HUDEP-2 (cell line): ENCODE measurements at regions not wholly inside any gene's neighbourhood (a gene's known extent, or its start where the extent isn't known, plus 50 kb on each side); places are given as distances from the start of the nearest gene placed in this dataset.
"Not testable (repeated sequence)": the region's sequence is repeated elsewhere in the genome, so short reads cannot be mapped to it uniquely, and the experiment has no call there.

ENCODE experiments used
- DNase-seq, 76 experiments: peaks; one replicate each; lab custom pipeline; 2025; ENCODE audit not compliant: unreplicated experiment in 76 of 76; lab: John Stamatoyannopoulos, UW

- DNase-seq = no peak
Observed at GRCh38 chr15:98543237-98543636, 105.1 kb upstream of the IGF1R start.

DNA sequence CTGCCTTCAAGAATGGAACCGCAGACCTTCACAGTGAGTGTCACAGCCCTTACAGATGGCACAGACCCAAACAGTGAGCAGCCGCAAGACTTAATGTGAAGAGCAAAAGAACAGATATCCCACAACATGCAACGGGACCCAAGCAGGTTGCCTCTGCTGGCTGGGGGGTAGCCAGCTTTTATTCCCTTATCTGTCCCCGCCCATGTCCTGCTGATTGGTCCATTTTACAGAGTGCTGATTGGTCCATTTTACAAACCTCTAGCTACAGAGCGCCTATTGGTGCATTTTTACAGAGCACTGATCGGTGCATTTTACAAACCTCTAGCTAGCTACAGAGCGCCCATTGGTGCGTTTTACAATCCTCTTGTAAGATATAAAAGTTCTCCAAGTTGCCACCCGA is 102.0 kb upstream of the IGF1R start:
- DNase-seq = no peak

DNA sequence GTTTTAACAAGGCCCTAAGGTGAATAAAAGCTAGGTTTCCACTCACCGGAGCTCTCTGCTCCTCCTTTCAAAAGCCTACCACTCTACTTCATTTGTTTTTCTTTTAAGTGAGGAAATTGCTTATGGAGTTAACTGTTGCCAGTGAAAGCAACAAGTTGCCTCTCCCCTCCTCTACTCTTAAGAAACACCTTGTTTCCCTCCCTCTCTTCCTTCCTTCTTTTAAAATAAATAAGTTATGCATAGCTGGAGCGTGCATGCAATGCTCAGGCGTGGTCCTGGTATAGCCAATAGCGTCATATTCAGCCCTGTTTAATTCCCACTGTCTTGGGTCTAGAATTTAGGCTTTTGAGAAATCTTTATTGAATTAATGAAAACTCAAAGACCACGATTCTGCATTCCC is 101.1 kb upstream of the IGF1R start:
- no peak for DNase-seq

- DNase-seq = no peak
Observed at GRCh38 chr15:98547741-98548138, 100.6 kb upstream of the IGF1R start.

GRCh38 chr15:98548139-98548971 is 100.0 kb upstream of the IGF1R start:
- DNase-seq = no peak

GRCh38 chr15:98549003-98549402 is 99.3 kb upstream of the IGF1R start:
- no peak for DNase-seq

GRCh38 chr15:98549741-98550140 is 98.6 kb upstream of the IGF1R start:
- DNase-seq = no peak

DNA sequence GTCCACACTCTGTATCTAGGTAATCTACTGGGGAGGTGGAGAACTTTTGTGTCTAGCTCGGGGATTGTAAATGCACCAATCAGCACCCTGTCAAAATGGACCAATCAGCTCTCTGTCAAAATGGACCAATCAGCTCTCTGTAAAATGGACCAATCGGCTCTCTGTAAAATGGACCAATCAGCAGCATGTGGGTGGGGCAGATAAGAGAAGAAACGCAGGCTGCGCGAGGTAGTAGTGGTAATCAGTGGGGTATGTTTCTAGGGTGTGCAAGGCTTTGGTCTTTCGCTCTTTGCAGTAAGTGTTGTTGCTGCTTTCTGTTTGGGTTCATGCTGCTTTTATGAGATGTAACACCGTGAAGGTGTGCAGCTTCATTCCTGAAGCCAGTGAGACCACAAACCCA is 98.0 kb upstream of the IGF1R start:
- not testable (repeated sequence) for DNase-seq

- no peak for DNase-seq
Observed at GRCh38 chr15:98551936-98552562, 96.3 kb upstream of the IGF1R start.

- peak in 3 of 76 experiments; percentile 5 to 21 (median 9) for DNase-seq
Observed at GRCh38 chr15:98554272-98555172, 93.8 kb upstream of the IGF1R start.

- no peak for DNase-seq
Observed at GRCh38 chr15:98555173-98555515, 93.2 kb upstream of the IGF1R start.

DNA sequence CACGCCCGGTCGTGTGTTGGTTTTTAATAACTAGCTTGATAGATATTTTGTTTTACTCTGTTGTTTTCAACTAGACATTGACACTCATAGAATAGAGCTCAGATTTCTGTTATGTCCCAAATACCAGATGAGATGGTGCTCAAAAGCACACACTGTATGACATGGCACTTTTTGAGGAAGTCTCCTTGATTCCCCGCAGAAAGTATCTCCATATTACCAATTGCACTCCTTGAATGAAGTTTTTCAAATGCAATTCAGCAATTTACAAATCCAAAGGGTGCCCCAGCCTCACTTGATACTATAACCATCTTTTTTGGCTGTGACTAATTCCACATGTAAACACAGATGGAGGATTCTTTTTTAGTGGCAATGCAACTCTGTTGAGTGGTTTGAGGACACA is 92.0 kb upstream of the IGF1R start:
- DNase-seq = no peak

- DNase-seq = no peak
Observed at GRCh38 chr15:98560338-98560737, 88.0 kb upstream of the IGF1R start.

DNA sequence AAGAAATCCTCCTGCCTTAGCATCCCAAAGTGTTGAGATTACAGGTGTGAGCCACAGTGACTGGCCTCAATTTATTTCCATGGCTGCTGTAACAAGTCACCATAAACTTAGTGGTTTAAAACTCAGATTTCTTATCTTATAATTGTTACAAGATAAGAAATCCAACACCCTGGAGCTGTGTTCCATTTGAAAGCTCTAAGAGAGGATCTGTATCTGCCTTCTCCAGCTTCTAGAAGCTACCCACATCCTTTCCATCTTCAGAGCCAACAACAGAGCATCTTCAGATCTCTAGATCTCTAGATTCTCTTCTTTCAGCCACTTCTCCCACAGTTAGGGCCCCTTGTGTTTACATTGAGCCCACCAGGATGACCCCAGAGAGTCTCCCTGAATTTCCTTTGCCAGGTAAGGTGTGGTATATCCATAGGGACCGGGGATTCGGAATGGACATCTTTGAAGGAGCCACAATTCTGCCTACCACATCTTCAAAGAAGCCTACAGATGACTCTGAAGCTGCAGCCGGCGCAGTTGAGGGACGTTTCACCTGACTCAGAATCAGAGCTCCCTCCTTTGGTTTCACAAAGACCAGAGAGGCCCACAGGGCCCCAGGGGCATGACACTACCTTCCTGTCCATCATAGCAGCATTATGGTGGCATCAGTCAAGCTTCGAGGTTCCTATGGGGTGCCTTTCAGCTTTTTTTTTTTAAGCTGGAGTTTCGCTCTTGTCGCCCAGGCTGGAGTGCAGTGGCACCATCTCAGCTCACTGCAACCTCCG is 87.0 kb upstream of the IGF1R start:
- DNase-seq = no peak

GRCh38 chr15:98562331-98562937 is 85.9 kb upstream of the IGF1R start:
- DNase-seq = no peak

- no peak for DNase-seq
Observed at GRCh38 chr15:98565566-98565965, 82.8 kb upstream of the IGF1R start.

GRCh38 chr15:98567951-98568350 is 80.4 kb upstream of the IGF1R start:
- DNase-seq = no peak

DNA sequence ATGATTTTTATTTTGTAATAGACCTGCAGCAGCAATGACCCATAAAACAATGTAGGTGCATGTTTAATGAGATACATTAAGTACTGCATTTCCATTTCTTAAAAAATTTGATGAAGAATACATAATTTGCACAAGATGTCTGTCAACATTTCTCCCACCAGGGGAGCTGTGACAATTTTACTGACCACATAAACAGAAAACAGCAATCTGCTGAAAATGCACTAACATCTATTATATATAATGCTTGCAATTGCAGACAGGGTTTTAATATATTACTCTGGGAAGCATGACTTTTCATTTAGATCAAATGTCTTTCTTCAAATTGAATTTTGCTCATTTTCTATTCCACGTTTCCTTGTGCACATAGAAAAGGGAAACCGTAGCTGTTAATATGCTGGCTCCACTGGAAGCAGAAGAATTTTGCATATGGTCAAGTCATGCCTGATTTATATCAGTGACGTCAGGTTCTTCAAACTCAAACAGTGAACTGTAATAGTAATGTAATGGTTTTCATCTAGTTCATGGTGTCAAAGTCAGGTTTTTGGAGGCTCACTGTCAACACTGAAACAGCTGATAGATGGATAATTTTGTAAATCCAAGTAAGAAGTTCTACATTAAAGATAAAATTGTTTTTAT is 79.8 kb upstream of the IGF1R start:
- no peak for DNase-seq

DNA sequence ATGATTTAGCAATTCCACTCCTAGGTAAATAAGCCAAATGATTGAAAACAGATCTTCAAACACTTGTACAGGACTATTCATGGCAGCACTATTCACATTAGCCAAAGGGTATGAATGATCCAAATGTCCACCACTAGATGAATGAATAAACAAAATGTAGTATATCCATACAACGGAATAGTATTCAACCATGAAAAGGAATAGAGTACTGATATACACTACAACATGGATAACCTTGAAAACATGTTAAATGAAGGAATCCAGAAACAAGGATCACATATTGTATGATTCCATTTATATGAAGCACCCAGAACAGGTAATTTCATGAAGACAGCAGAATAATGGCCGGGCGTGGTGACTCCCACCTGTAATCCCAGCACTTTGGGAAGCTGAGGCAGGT is 78.2 kb upstream of the IGF1R start:
- DNase-seq = no peak

GRCh38 chr15:98580572-98580971 is 67.8 kb upstream of the IGF1R start:
- no peak for DNase-seq
